OCI-LY1 (cell line): ENCODE measurements at regions not wholly inside any gene's neighbourhood (a gene's known extent, or its start where the extent isn't known, plus 50 kb on each side); places are given as distances from the start of the nearest gene placed in this dataset.
"Not testable (repeated sequence)": the region's sequence is repeated elsewhere in the genome, so short reads cannot be mapped to it uniquely, and the experiment has no call there.

Experiments used
- H2AFZ ChIP-seq: fragments of 200-600 bp; sonication (generic), shearing (Covaris generic); 2 replicates; pipeline ENCODE4 v1.6.0; 2014; ENCODE audit warnings: antibody characterized with exemption, mild to moderate bottlenecking, low read length
- H3F3A ChIP-seq: fragments of 200-600 bp; sonication (generic), shearing (Covaris generic); 2 replicates; pipeline ENCODE4 v1.6.0; 2014; ENCODE audit warnings: mild to moderate bottlenecking, antibody characterized with exemption, low read length, moderate library complexity; ENCODE audit not compliant: insufficient read depth
- H3K27ac ChIP-seq: fragments of 200-600 bp; sonication (generic); 2 replicates; pipeline ENCODE4 v1.5.1; 2014; ENCODE audit warnings: low read length, mixed run types, mild to moderate bottlenecking, low read depth; ENCODE audit not compliant: poor library complexity, severe bottlenecking
- H3K27me3 ChIP-seq: fragments of 200-600 bp; sonication (generic); 2 replicates; pipeline ENCODE4 v1.6.0; 2014; ENCODE audit warnings: antibody characterized with exemption, mild to moderate bottlenecking, low read length, moderate library complexity; ENCODE audit not compliant: insufficient read depth
- H3K36me3 ChIP-seq: fragments of 200-600 bp; sonication (generic); 2 replicates; pipeline ENCODE4 v1.6.1; 2014; ENCODE audit warnings: mild to moderate bottlenecking, antibody characterized with exemption, low read length, moderate library complexity, mixed read lengths; ENCODE audit not compliant: insufficient read depth
- H3K4me1 ChIP-seq: fragments of 200-600 bp; sonication (generic); 2 replicates; pipeline ENCODE4 v1.5.1; 2014; ENCODE audit warnings: mild to moderate bottlenecking, low read length, moderate library complexity; ENCODE audit not compliant: insufficient read depth, severe bottlenecking
- H3K4me2 ChIP-seq: fragments of 200-600 bp; sonication (generic), shearing (Covaris generic); 2 replicates; pipeline ENCODE4 v1.6.1; 2014; ENCODE audit warnings: low read length
- H3K4me3 ChIP-seq: fragments of 200-600 bp; sonication (generic); 2 replicates; pipeline ENCODE4 v1.5.1; 2014; ENCODE audit warnings: low read length, low read depth, mild to moderate bottlenecking, mixed read lengths; ENCODE audit not compliant: poor library complexity, severe bottlenecking
- H3K79me2 ChIP-seq: fragments of 200-600 bp; shearing (Covaris generic); 2 replicates; pipeline ENCODE4 v1.6.1; 2016; ENCODE audit warnings: mixed run types, low read length, mixed read lengths; ENCODE audit not compliant: insufficient read depth
- H3K9ac ChIP-seq: fragments of 200-600 bp; sonication (generic), shearing (Covaris generic); 2 replicates; pipeline ENCODE4 v1.6.1; 2014; ENCODE audit warnings: mild to moderate bottlenecking, low read length, mixed read lengths
- H3K9me2 ChIP-seq: fragments of 200-600 bp; sonication (generic), shearing (Covaris generic); 2 replicates; pipeline ENCODE4 v1.6.1; 2014; ENCODE audit warnings: low read depth, mild to moderate bottlenecking, low read length, mixed read lengths
- H3K9me3 ChIP-seq: fragments of 200-600 bp; shearing (Covaris generic); 2 replicates; pipeline ENCODE4 v1.6.1; 2014; ENCODE audit warnings: low read length, mixed read lengths
- H4K20me1 ChIP-seq: fragments of 200-600 bp; sonication (generic), shearing (Covaris generic); 2 replicates; pipeline ENCODE4 v1.6.0; 2016; ENCODE audit warnings: mild to moderate bottlenecking, low read length; ENCODE audit not compliant: insufficient read depth
- CTCF ChIP-seq: fragments of 200-600 bp; sonication (generic), shearing (Covaris generic); IDR thresholded peaks from 2 replicates; pipeline ENCODE4 v1.5.1; 2017; ENCODE audit warnings: mild to moderate bottlenecking, antibody characterized with exemption, low read length, moderate library complexity, mixed read lengths
- EZH2 ChIP-seq: fragments of 200-600 bp; sonication (generic), shearing (Covaris generic); IDR thresholded peaks from 2 replicates; pipeline ENCODE4 v1.8.0; 2017; ENCODE audit warnings: borderline replicate concordance, mixed run types, mild to moderate bottlenecking, antibody characterized with exemption, low read length, moderate library complexity, mixed read lengths

- H3K79me2 ChIP-seq: no peaks in the 10 kb centered on the region
- H3F3A ChIP-seq: no peaks in the 10 kb centered on the region
- no peaks in the 10 kb centered on the region for H4K20me1 ChIP-seq
- H3K9me3 ChIP-seq: no peaks in the 10 kb centered on the region
- TF ChIP-seq EZH2: no peak
- no peak for TF ChIP-seq CTCF
- H3K27me3 ChIP-seq: no peaks in the 10 kb centered on the region
- no peak overlapping the region for H3K4me2 ChIP-seq
- H3K9ac ChIP-seq: no peak overlapping the region
- no peak overlapping the region for H3K27ac ChIP-seq
- no peaks in the 10 kb centered on the region for H3K4me1 ChIP-seq
- H3K9me2 ChIP-seq: no peaks in the 10 kb centered on the region
- no peaks in the 10 kb centered on the region for H3K36me3 ChIP-seq
- no peak overlapping the region for H2AFZ ChIP-seq
- no peak overlapping the region for H3K4me3 ChIP-seq
Observed at GRCh38 chr2:185674232-185674631, 64.4 kb upstream of the FSIP2 start.

- Histone ChIP-seq H3K27ac (no peak overlapping the region), H3K36me3 (no peaks in the 10 kb centered on the region), H3K9ac (no peak overlapping the region), H3K4me1 (no peaks in the 10 kb centered on the region), H3K27me3 (no peaks in the 10 kb centered on the region), H3K9me2 (no peaks in the 10 kb centered on the region), H3K79me2 (no peaks in the 10 kb centered on the region), H3K4me3 (no peak overlapping the region), H4K20me1 (no peaks in the 10 kb centered on the region), H3K9me3 (no peaks in the 10 kb centered on the region), H2AFZ (no peak overlapping the region), H3K4me2 (no peak overlapping the region), H3F3A (no peaks in the 10 kb centered on the region)
- TF ChIP-seq EZH2: no peak
Observed at GRCh38 chr2:185676316-185676715, 62.3 kb upstream of the FSIP2 start.

- not testable (repeated sequence) for H3K4me2 ChIP-seq, H3F3A ChIP-seq, H3K27ac ChIP-seq, H3K36me3 ChIP-seq, H3K79me2 ChIP-seq, H4K20me1 ChIP-seq, H2AFZ ChIP-seq, H3K9me2 ChIP-seq, H3K4me1 ChIP-seq, H3K9ac ChIP-seq, H3K4me3 ChIP-seq, H3K9me3 ChIP-seq, H3K27me3 ChIP-seq
Observed at GRCh38 chr2:185687001-185687400, 51.6 kb upstream of the FSIP2 start.

GRCh38 chr2:185687967-185688366 is 50.6 kb upstream of the FSIP2 start:
- Histone ChIP-seq H3K9ac (no peak overlapping the region), H3K27me3 (no peaks in the 10 kb centered on the region), H3K79me2 (no peaks in the 10 kb centered on the region), H3K36me3 (no peaks in the 10 kb centered on the region), H4K20me1 (no peaks in the 10 kb centered on the region), H3K4me2 (no peak overlapping the region), H3F3A (no peaks in the 10 kb centered on the region), H3K4me1 (no peaks in the 10 kb centered on the region), H3K9me3 (no peaks in the 10 kb centered on the region), H2AFZ (no peak overlapping the region), H3K9me2 (no peaks in the 10 kb centered on the region), H3K27ac (no peak overlapping the region), H3K4me3 (no peak overlapping the region)
- TF ChIP-seq CTCF (no peak), EZH2 (no peak)
